ENCODE measurements at regions not wholly inside any gene's neighbourhood (a gene's known extent, or its start where the extent isn't known, plus 50 kb on each side); places are given as distances from the start of the nearest gene placed in this dataset.
"Not testable (repeated sequence)": the region's sequence is repeated elsewhere in the genome, so short reads cannot be mapped to it uniquely, and the experiment has no call there.

GRCh38 chr10:113488186-113488585 lies 64.7 kb upstream of the HABP2 start:
- intact Hi-C loops (cut with DNase I) = no loop called here
- peaks cover 0 to 37% (median 17%) of the 10 kb centered on the region in 4 donors for H3K4me1 ChIP-seq
- TF ChIP-seq CTCF (IDR thresholded peaks at IDR 0.05) (no peak), POLR2A (IDR thresholded peaks at IDR 0.05) (no peak), EP300 (IDR thresholded peaks at IDR 0.05) (no peak), POLR2AphosphoS5 (IDR thresholded peaks at IDR 0.05) (no peak)
- H3K27me3 ChIP-seq = no peaks in the 10 kb centered on the region
- H3K36me3 ChIP-seq = no peaks in the 10 kb centered on the region
- DNase-seq = no peak
- H3K9me3 ChIP-seq = no peaks in the 10 kb centered on the region
- H3K4me3 ChIP-seq = no peak overlapping the region
- no peak overlapping the region for H3K27ac ChIP-seq

GRCh38 chr10:113489522-113489921 lies 63.3 kb upstream of the HABP2 start:
- peaks cover 0 to 42% (median 17%) of the 10 kb centered on the region in 4 donors for H3K4me1 ChIP-seq
- H3K27ac ChIP-seq; H3K4me3 ChIP-seq; H3K9me3 ChIP-seq; intact Hi-C loops (cut with DNase I); DNase-seq; H3K27me3 ChIP-seq; H3K36me3 ChIP-seq: not testable (repeated sequence)
- WGBS, 2 donors = 60 to 75% methylated on average over 2 of the region's 2 CpGs

- no peaks in the 10 kb centered on the region for H3K27me3 ChIP-seq
- H3K36me3 ChIP-seq = no peaks in the 10 kb centered on the region
- no peaks in the 10 kb centered on the region for H3K9me3 ChIP-seq
- TF ChIP-seq POLR2AphosphoS5 (IDR thresholded peaks at IDR 0.05) (peak in 2 of 4 donors; percentile 11 to 29), EP300 (IDR thresholded peaks at IDR 0.05) (no peak), POLR2A (IDR thresholded peaks at IDR 0.05) (no peak), CTCF (IDR thresholded peaks at IDR 0.05) (no peak)
- no peak for DNase-seq
- peak overlapping the region in 3 of 4 donors; percentile 45 to 75 (median 51) for H3K27ac ChIP-seq
- H3K4me3 ChIP-seq = no peak overlapping the region
- peaks cover 0 to 42% (median 17%) of the 10 kb centered on the region in 4 donors for H3K4me1 ChIP-seq
- intact Hi-C loops (cut with DNase I) = no loop called here
- WGBS, 2 donors = 21 to 52% methylated on average over 3 of the region's 3 CpGs
Measured at GRCh38 chr10:113491967-113492565, 60.8 kb upstream of the HABP2 start.

GRCh38 chr10:113493195-113493594 lies 59.7 kb upstream of the HABP2 start:
- WGBS, 2 donors = 91% methylated on average over 4 of the region's 4 CpGs
- no peak for DNase-seq
- Histone ChIP-seq H3K9me3 (no peaks in the 10 kb centered on the region), H3K4me3 (no peak overlapping the region), H3K36me3 (no peaks in the 10 kb centered on the region), H3K4me1 (peaks cover 0 to 43% (median 17%) of the 10 kb centered on the region in 4 donors), H3K27me3 (no peaks in the 10 kb centered on the region), H3K27ac (peak overlapping the region in 3 of 4 donors; percentile 45 to 75 (median 51))
- TF ChIP-seq CTCF (IDR thresholded peaks at IDR 0.05) (no peak), POLR2AphosphoS5 (IDR thresholded peaks at IDR 0.05) (no peak), EP300 (IDR thresholded peaks at IDR 0.05) (no peak), POLR2A (IDR thresholded peaks at IDR 0.05) (no peak)
- intact Hi-C loops (cut with DNase I) = no loop called here

GRCh38 chr10:113493882-113494301 lies 59.0 kb upstream of the HABP2 start:
- H3K27ac ChIP-seq = peak overlapping the region in 3 of 4 donors; percentile 1 to 75 (median 29)
- intact Hi-C loops (cut with DNase I) = no loop called here
- no peaks in the 10 kb centered on the region for H3K9me3 ChIP-seq
- H3K36me3 ChIP-seq = no peaks in the 10 kb centered on the region
- H3K4me3 ChIP-seq = no peak overlapping the region
- no peak for DNase-seq
- WGBS, 2 donors = 30 to 45% methylated on average over 5 of the region's 5 CpGs
- no peak for TF ChIP-seq POLR2AphosphoS5 (IDR thresholded peaks at IDR 0.05)
- TF ChIP-seq EP300 (IDR thresholded peaks at IDR 0.05) = no peak
- no peak for TF ChIP-seq CTCF (IDR thresholded peaks at IDR 0.05)
- TF ChIP-seq POLR2A (IDR thresholded peaks at IDR 0.05) = no peak
- H3K27me3 ChIP-seq = no peaks in the 10 kb centered on the region
- H3K4me1 ChIP-seq = peaks cover 0 to 47% (median 17%) of the 10 kb centered on the region in 4 donors

Measured in sigmoid colon (tissue), 6 donors.